HCT116 (cell line): ENCODE measurements at regions not wholly inside any gene's neighbourhood (a gene's known extent, or its start where the extent isn't known, plus 50 kb on each side); places are given as distances from the start of the nearest gene placed in this dataset.

ENCODE experiments used
- ATAC-seq: fragments of 200-7000 bp; cut with Tn5 transposase; 2 replicates; pipeline ENCODE4 v1.9.1; 2020; ENCODE audit warnings: mild to moderate bottlenecking, moderate library complexity
- BruUV-seq: library from RNA; stranded (reverse); fragments of 400-500 nt; replicated peaks from 2 replicates; lab custom pipeline; 2021; lab: Mats Ljungman, UMichigan
- CTCF ChIA-PET: fragments of 300-600 bp; sonication (Branson Sonifier 250); formaldehyde crosslinking; loops from one replicate; lab custom pipeline; 2021; ENCODE audit warnings: antibody characterized with exemption; lab: Charles Lee
- POLR2A ChIA-PET: fragments of 300-600, 350-600 bp; sonication (Branson Sonifier 250); formaldehyde crosslinking; loops from one replicate; lab custom pipeline; 2021; ENCODE audit warnings: antibody characterized with exemption; lab: Charles Lee
- RAD21 ChIA-PET, 2 experiments: fragments of 300-600 bp; sonication (Branson Sonifier 250); formaldehyde crosslinking; loops; one replicate each; lab custom pipeline; 2023; ENCODE audit warnings: low total read pairs in 2 of 2; ENCODE audit not compliant: uncharacterized antibody in 2 of 2, unreplicated experiment in 2 of 2, low non-redundant PET in 1 of 2; lab: Charles Lee
- DNase-seq: peaks from one replicate; pipeline ENCODE4 v3.0.0-alpha.2; 2010; ENCODE audit warnings: low read depth, low spot score
- H2AFZ ChIP-seq: fragments of 200-600 bp; shearing (Covaris generic), sonication (generic); 2 replicates; pipeline ENCODE4 v1.6.1; 2017; ENCODE audit warnings: low read depth, mixed run types, mixed read lengths, antibody characterized with exemption, low read length; ENCODE audit not compliant: poor library complexity, severe bottlenecking
- H3K27ac ChIP-seq: 2 replicates; pipeline ENCODE4 v1.5.1; 2012; ENCODE audit warnings: low read depth, low read length
- H3K27me3 ChIP-seq: fragments of 200-600 bp; sonication (generic); 2 replicates; pipeline ENCODE4 v1.6.1; 2016; ENCODE audit warnings: mixed run types, low read length, mixed read lengths; ENCODE audit not compliant: insufficient read depth
- H3K36me3 ChIP-seq, 2 experiments: fragments of 200-500 bp in 1 of 2; fragments of 200-600 bp in 1 of 2; sonication (Bioruptor generic) in 1 of 2; sonication (generic) in 1 of 2; 2 replicates each; pipeline versions ENCODE4 v1.5.1 to v1.6.1; 2014 to 2016; ENCODE audit warnings: low read length in 2 of 2, inconsistent platforms in 1 of 2, mixed read lengths in 1 of 2, mixed run types in 1 of 2; ENCODE audit not compliant: insufficient read depth in 2 of 2, control insufficient read depth in 1 of 2
- H3K4me1 ChIP-seq, 2 experiments: fragments of 200-600 bp in 1 of 2; sonication (generic) in 1 of 2; 2 replicates each; pipeline versions ENCODE4 v1.5.1 to v1.6.1; 2012 to 2017; ENCODE audit warnings: low read length in 2 of 2, inconsistent platforms in 1 of 2, mild to moderate bottlenecking in 1 of 2, mixed read lengths in 1 of 2, mixed run types in 1 of 2, moderate library complexity in 1 of 2; ENCODE audit not compliant: insufficient read depth in 2 of 2, control insufficient read depth in 1 of 2
- H3K4me2 ChIP-seq: fragments of 200-600 bp; sonication (generic); 2 replicates; pipeline ENCODE4 v1.6.1; 2017; ENCODE audit warnings: mixed run types, low read length, mixed read lengths
- H3K4me3 ChIP-seq, 2 experiments: fragments of 200-600 bp in 1 of 2; sonication (generic) in 1 of 2; replicated peaks in 1 of 2; 2 replicates each; pipeline ENCODE4 v1.5.1; 2011 to 2016; ENCODE audit warnings: low read length in 2 of 2, control low read depth in 1 of 2, low read depth in 1 of 2, mild to moderate bottlenecking in 1 of 2, mixed read lengths in 1 of 2, mixed run types in 1 of 2
- H3K79me2 ChIP-seq: fragments of 200-600 bp; sonication (generic); 2 replicates; pipeline ENCODE4 v1.6.1; 2017; ENCODE audit warnings: mild to moderate bottlenecking, mixed run types, low read length, moderate library complexity, mixed read lengths; ENCODE audit not compliant: insufficient read depth
- H3K9ac ChIP-seq: fragments of 200-600 bp; sonication (generic); 2 replicates; pipeline ENCODE4 v1.6.1; 2016; ENCODE audit warnings: low read length, mixed read lengths
- H3K9me2 ChIP-seq: fragments of 200-600 bp; sonication (generic), shearing (Covaris generic); 2 replicates; pipeline ENCODE4 v1.6.1; 2017; ENCODE audit warnings: mixed run types, mild to moderate bottlenecking, moderate library complexity; ENCODE audit not compliant: insufficient read depth
- H3K9me3 ChIP-seq, 2 experiments: fragments of 200-500 bp in 1 of 2; fragments of 200-600 bp in 1 of 2; sonication (Bioruptor generic) in 1 of 2; sonication (generic) in 1 of 2; 2 replicates each; pipeline ENCODE4 v1.6.1; 2014 to 2017; ENCODE audit warnings: low read length in 2 of 2, mixed read lengths in 2 of 2, inconsistent platforms in 1 of 2, low read depth in 1 of 2, mild to moderate bottlenecking in 1 of 2, mixed run types in 1 of 2, moderate library complexity in 1 of 2; ENCODE audit not compliant: control insufficient read depth in 1 of 2, insufficient read depth in 1 of 2
- H4K20me1 ChIP-seq: fragments of 200-600 bp; sonication (generic), shearing (Covaris generic); 2 replicates; pipeline ENCODE4 v1.6.1; 2017; ENCODE audit warnings: mixed run types, mild to moderate bottlenecking, moderate library complexity; ENCODE audit not compliant: insufficient read depth
- CBX3 ChIP-seq: IDR thresholded peaks from 2 replicates; pipeline ENCODE4 v1.6.1; 2012; ENCODE audit warnings: low read depth
- EGR1 ChIP-seq: IDR thresholded peaks from 2 replicates; pipeline ENCODE4 v1.6.1; 2012; ENCODE audit warnings: low read depth
- ELF1 ChIP-seq: IDR thresholded peaks from 2 replicates; pipeline ENCODE4 v1.6.1; 2012; ENCODE audit warnings: low read depth, borderline replicate concordance
- EZH2 ChIP-seq: fragments of 200-600 bp; sonication (generic); IDR thresholded peaks from 2 replicates; pipeline ENCODE4 v1.6.1; 2017; ENCODE audit warnings: antibody characterized with exemption, mixed run types
- FOSL1 ChIP-seq: IDR thresholded peaks from 2 replicates; pipeline ENCODE4 v1.6.1; 2012; ENCODE audit warnings: low read depth
- JUND ChIP-seq: IDR thresholded peaks from 2 replicates; pipeline ENCODE4 v1.6.1; 2012
- MAX ChIP-seq: IDR thresholded peaks from 2 replicates; pipeline ENCODE4 v1.6.1; 2012
- POLR2A ChIP-seq: IDR thresholded peaks from 2 replicates; pipeline ENCODE4 v1.7.0; 2011; ENCODE audit warnings: borderline replicate concordance; ENCODE audit not compliant: insufficient read depth, insufficient read length; ENCODE audit errors: extremely low read depth
- RAD21 ChIP-seq: IDR thresholded peaks from 2 replicates; pipeline ENCODE4 v1.6.1; 2012; ENCODE audit warnings: low read depth, mild to moderate bottlenecking
- REST ChIP-seq: IDR thresholded peaks from 2 replicates; pipeline ENCODE4 v1.6.1; 2012; ENCODE audit warnings: low read depth
- SIN3A ChIP-seq: IDR thresholded peaks from 2 replicates; pipeline ENCODE4 v1.6.1; 2012; ENCODE audit warnings: low read depth
- SP1 ChIP-seq: IDR thresholded peaks from 2 replicates; pipeline ENCODE4 v1.6.1; 2012; ENCODE audit warnings: low read depth
- SRF ChIP-seq: IDR thresholded peaks from 2 replicates; pipeline ENCODE4 v1.6.1; 2012; ENCODE audit warnings: low read depth
- TCF7L2 ChIP-seq: IDR thresholded peaks from 2 replicates; pipeline ENCODE4 v1.7.0; 2011; ENCODE audit warnings: borderline replicate concordance, inconsistent platforms; ENCODE audit not compliant: insufficient read depth, insufficient read length; ENCODE audit errors: extremely low read depth
- ZBTB33 ChIP-seq: IDR thresholded peaks from 2 replicates; pipeline ENCODE4 v1.6.1; 2011; ENCODE audit warnings: mild to moderate bottlenecking, low read length, moderate library complexity; ENCODE audit not compliant: insufficient replicate concordance; ENCODE audit errors: extremely low read depth
- ZFX ChIP-seq: fragments of 450-650 bp; IDR thresholded peaks from 2 replicates; pipeline ENCODE4 v1.6.1; 2017
- intact Hi-C: fragments of 100-400 bp; cut with micrococcal nuclease; formaldehyde crosslinking; loops from 2 replicates; pipeline ENCODE4 v1.10.0; 2022

GRCh38 chr3:6228958-6229683, 631.8 kb upstream of the GRM7 start (continued):
- no peak for TF ChIP-seq ZBTB33
- TF ChIP-seq JUND, result no peak
- no peak for TF ChIP-seq SIN3A

- H3K4me2 ChIP-seq, result no peak overlapping the region
- no peak for ATAC-seq
- H4K20me1 ChIP-seq, result no peaks in the 10 kb centered on the region
- no peak for DNase-seq
- no peaks in the 10 kb centered on the region for H3K27me3 ChIP-seq
- H3K36me3 ChIP-seq, result no peaks in the 10 kb centered on the region
- no peak overlapping the region for H3K9ac ChIP-seq
- no peak overlapping the region for H3K27ac ChIP-seq
- RAD21 ChIA-PET, result no interaction called here
- POLR2A ChIA-PET, result no interaction called here
- TF ChIP-seq MAX (no peak), POLR2A (no peak), RAD21 (no peak), JUND (no peak), TCF7L2 (no peak), ELF1 (no peak), ZFX (no peak), REST (no peak), EZH2 (no peak), ZBTB33 (no peak), CBX3 (no peak), SRF (no peak), SIN3A (no peak), SP1 (no peak), FOSL1 (no peak), EGR1 (no peak)
- no peak overlapping the region for H3K4me3 ChIP-seq
- H2AFZ ChIP-seq, result no peak overlapping the region
- intact Hi-C loops, result no loop called here
- no peaks in the 10 kb centered on the region for H3K9me3 ChIP-seq
- BruUV-seq, result no TSS peak
- H3K79me2 ChIP-seq, result no peaks in the 10 kb centered on the region
- CTCF ChIA-PET, result no interaction called here
- H3K9me2 ChIP-seq, result no peaks in the 10 kb centered on the region
- H3K4me1 ChIP-seq, result no peaks in the 10 kb centered on the region
These were observed 631.0 kb upstream of the GRM7 start for GRCh38 chr3:6229778-6230410.
